SH-SY5Y (cell line): ENCODE measurements at regions not wholly inside any gene's neighbourhood (a gene's known extent, or its start where the extent isn't known, plus 50 kb on each side); places are given as distances from the start of the nearest gene placed in this dataset.

ENCODE experiments used
- GATA2 ChIP-seq: IDR thresholded peaks from 2 replicates; pipeline ENCODE4 v1.6.1; 2011; ENCODE audit warnings: mild to moderate bottlenecking, low read depth, low read length
- GATA3 ChIP-seq: IDR thresholded peaks from 2 replicates; pipeline ENCODE4 v1.6.1; 2011; ENCODE audit warnings: low read depth, mild to moderate bottlenecking, low read length, moderate library complexity

- TF ChIP-seq GATA2 (no peak), GATA3 (no peak)
Observed at GRCh38 chr19:31572102-31572975, 223.1 kb upstream of the TSHZ3 start.

GRCh38 chr19:31572976-31573298 is 223.7 kb upstream of the TSHZ3 start:
- no peak for TF ChIP-seq GATA3
- TF ChIP-seq GATA2, result no peak

- TF ChIP-seq GATA2 (no peak), GATA3 (no peak)
Observed at GRCh38 chr19:31574251-31574973, 225.2 kb upstream of the TSHZ3 start.

- TF ChIP-seq GATA3 (no peak), GATA2 (no peak)
Observed at GRCh38 chr19:31575846-31576335, 226.7 kb upstream of the TSHZ3 start.

- no peak for TF ChIP-seq GATA3
- no peak for TF ChIP-seq GATA2
Observed at GRCh38 chr19:31578326-31578725, 229.1 kb upstream of the TSHZ3 start.

GRCh38 chr19:31583148-31583547 is 233.9 kb upstream of the TSHZ3 start:
- TF ChIP-seq GATA2 (no peak), GATA3 (no peak)

- TF ChIP-seq GATA3 (no peak), GATA2 (no peak)
Observed at GRCh38 chr19:31586282-31586681, 237.0 kb upstream of the TSHZ3 start.

GRCh38 chr19:31589109-31589508 is 239.9 kb upstream of the TSHZ3 start:
- TF ChIP-seq GATA2 (no peak), GATA3 (no peak)

GRCh38 chr19:31591258-31591657 is 242.0 kb upstream of the TSHZ3 start:
- TF ChIP-seq GATA2 (no peak), GATA3 (no peak)

- TF ChIP-seq GATA3, result no peak
- TF ChIP-seq GATA2, result no peak
Observed at GRCh38 chr19:31592456-31592855, 243.2 kb upstream of the TSHZ3 start.

- no peak for TF ChIP-seq GATA2
- no peak for TF ChIP-seq GATA3
Observed at GRCh38 chr19:31594701-31595100, 245.5 kb upstream of the TSHZ3 start.

- TF ChIP-seq GATA2 (no peak), GATA3 (no peak)
Observed at GRCh38 chr19:31595521-31595920, 246.3 kb upstream of the TSHZ3 start.

GRCh38 chr19:31596751-31597150 is 247.5 kb upstream of the TSHZ3 start:
- TF ChIP-seq GATA3 (no peak), GATA2 (no peak)

GRCh38 chr19:31597616-31598015 is 248.4 kb upstream of the TSHZ3 start:
- TF ChIP-seq GATA2, result no peak
- no peak for TF ChIP-seq GATA3
